COLO668 (cell line): ENCODE measurements at regions not wholly inside any gene's neighbourhood (a gene's known extent, or its start where the extent isn't known, plus 50 kb on each side); places are given as distances from the start of the nearest gene placed in this dataset.
"Not testable (repeated sequence)": the region's sequence is repeated elsewhere in the genome, so short reads cannot be mapped to it uniquely, and the experiment has no call there.

Experiments
- DNase-seq: peaks from one replicate; lab custom pipeline; 2025; ENCODE audit not compliant: unreplicated experiment; lab: John Stamatoyannopoulos, UW

DNA sequence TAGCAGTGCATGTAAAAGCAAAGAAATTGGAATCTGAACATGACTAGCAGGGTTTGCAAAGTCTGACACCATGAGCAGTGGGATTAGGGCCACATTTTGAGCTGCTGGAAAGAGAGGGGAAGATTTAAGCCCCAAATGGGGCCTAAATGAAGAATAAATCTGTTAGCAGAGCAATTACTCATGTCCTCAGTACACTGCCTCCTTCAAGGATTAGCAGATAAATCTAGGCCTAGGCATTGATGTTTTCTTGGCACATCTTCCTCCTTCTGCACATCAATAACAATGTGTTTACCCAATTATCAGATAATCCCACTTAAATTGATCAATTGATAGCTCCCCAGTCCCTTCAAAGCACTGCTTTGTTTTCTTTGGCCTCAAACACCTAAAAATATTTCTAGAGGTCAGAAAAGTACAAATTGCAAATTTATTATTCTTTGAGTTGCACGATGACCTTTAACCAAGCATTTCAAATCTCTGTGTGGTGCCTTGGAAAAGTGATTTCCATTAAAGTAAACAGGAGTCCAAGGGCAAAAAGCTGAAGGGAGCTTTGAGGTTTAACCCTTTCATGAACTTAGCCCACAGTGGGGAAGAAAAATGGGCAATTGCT is 514.7 kb upstream of the CHORDC1 start:
- DNase-seq = no peak

- no peak for DNase-seq
Observed at GRCh38 chr11:90732486-90732885, 509.6 kb upstream of the CHORDC1 start.

- no peak for DNase-seq
Observed at GRCh38 chr11:90723475-90723874, 500.6 kb upstream of the CHORDC1 start.

GRCh38 chr11:90722552-90723190 is 499.8 kb upstream of the CHORDC1 start:
- DNase-seq = no peak

DNA sequence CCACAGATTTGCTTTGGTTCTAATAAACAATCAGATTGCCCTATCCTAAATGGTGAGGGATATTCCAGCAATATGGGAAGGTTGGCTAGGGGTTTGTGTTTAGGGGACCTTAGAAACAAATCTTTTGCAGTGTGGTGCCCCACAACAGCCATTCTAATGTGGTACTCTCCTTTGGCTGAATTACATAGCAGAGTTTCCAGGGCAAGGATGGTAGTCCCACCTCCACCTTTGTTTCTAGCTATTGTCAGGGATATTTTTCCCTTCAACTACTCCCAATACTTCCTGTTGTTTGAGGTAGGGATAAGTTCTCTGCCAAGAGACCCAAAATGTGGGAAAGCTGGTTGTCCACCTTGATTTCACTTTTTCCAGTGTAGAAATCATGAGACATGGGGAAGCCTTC is 494.7 kb upstream of the CHORDC1 start:
- DNase-seq = no peak

- DNase-seq = no peak
Observed at GRCh38 chr11:90705661-90706060, 482.8 kb upstream of the CHORDC1 start.

- DNase-seq = no peak
Observed at GRCh38 chr11:90704510-90704909, 481.7 kb upstream of the CHORDC1 start.

DNA sequence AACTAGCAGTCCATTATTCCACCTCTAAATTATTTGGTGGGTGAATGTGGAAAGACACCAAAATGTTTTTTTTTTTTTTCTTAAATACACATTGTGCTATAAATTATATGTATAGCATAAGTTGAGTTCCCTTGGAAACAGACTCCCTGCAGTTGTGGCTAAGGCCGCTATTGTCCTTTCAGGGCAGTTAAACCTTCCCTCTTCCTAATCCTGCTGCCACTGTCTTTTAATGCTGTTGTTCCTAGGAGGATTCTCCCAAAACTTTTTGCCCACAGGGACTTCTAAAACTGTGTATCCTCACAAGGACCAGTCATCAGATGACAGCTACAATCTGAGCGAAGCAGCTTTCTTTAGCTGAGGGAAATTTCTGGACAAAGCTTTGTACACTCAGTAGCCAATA is 478.9 kb upstream of the CHORDC1 start:
- no peak for DNase-seq

DNA sequence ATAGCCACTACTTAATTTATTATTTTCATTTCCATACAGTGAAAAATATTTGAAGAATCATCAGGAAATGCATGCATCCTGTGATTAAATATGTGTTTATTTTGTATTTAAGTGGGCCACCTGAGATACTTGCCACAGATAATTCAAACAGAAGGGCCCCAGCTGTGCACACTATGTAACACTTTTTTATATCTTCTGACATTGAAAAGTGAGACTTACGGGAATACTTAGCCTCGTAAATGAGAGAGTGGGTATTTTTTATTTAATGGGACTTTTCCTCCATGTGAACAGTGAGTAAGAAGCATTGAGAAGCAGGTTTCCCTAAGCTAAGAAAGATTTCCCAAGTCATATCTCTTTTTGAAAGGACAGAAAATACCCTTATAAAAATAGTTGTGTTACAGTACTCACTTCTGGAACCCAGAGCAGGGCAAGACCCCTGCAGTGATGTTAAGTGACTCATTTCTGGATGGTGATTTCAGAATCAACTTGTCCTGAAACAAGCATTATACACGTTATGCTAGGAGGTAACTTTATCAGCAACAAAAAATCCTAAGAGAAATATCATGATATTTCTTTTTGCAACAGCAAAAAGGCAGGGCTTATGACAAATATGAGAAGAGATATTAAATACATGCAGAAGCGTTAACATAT is 478.1 kb upstream of the CHORDC1 start:
- DNase-seq = no peak

DNA sequence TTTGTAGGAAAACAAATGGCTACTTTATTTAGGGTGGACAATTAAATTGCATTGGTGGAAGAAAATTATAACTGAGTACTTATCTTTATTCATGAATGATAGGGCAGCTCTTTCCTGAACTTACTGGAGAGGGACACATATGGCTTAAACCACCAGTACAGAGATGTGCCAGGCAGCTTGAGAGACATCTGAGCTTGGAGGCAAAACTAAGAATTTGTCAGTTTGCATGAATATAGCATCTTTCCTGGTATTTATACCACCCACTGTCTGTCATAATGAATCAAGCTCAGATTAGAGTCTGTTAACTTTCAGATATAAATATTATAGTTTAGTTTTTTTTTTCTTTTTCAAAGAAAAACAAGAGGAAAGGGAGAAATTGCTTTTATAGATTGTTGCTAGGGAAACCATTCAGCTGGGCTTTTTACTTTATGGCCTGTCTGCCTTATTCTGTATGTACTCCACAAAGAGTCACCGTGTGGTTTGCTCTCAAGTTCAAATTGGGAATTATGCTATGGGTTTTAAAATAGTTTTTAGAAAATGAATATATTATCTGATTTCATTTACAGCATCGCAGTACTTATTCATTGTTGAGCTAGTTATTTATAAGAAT is 477.0 kb upstream of the CHORDC1 start:
- no peak for DNase-seq

GRCh38 chr11:90698238-90698637 is 475.4 kb upstream of the CHORDC1 start:
- no peak for DNase-seq

- DNase-seq = not testable (repeated sequence)
Observed at GRCh38 chr11:90675496-90675895, 452.6 kb upstream of the CHORDC1 start.

GRCh38 chr11:90669094-90669493 is 446.2 kb upstream of the CHORDC1 start:
- no peak for DNase-seq

DNA sequence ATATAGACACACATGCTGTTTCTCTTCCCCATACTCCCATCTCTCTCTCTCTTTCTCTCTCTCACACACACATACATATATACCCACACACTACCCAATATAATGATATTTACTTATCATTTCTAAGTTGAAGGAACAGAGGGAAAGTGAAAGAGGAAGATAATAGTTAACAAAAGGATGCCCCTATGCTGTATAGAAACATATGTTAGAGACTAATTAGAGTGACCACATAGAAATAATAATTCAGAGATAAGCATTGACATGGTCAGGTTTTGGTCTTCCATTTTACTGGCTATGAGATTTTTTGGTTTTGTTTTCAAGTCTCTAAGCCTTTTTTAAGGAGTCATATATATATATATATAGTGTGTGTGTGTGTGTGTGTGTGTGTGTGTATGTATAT is 445.7 kb upstream of the CHORDC1 start:
- no peak for DNase-seq

GRCh38 chr11:90661233-90661632 is 438.4 kb upstream of the CHORDC1 start:
- DNase-seq = no peak

DNA sequence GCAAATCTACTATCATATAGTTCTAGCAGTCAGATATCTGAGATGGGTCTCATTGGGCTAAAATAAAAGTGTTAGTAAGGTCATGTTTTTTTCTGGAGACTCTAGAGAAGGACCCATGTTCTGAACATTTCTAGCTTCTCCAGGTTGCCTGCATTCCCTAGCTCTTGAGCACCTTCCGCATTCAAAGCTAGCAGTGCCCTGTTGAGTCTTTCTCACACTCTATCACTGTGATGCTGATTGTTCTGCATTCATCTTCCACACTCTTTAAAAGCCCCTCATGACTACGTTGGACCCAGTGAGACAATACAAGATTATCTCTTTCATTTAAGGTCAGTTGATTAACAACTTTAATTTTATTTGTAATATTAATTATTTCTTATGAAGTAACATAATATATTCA is 433.3 kb upstream of the CHORDC1 start:
- no peak for DNase-seq

GRCh38 chr11:90650153-90650552 is 427.3 kb upstream of the CHORDC1 start:
- DNase-seq = no peak

DNA sequence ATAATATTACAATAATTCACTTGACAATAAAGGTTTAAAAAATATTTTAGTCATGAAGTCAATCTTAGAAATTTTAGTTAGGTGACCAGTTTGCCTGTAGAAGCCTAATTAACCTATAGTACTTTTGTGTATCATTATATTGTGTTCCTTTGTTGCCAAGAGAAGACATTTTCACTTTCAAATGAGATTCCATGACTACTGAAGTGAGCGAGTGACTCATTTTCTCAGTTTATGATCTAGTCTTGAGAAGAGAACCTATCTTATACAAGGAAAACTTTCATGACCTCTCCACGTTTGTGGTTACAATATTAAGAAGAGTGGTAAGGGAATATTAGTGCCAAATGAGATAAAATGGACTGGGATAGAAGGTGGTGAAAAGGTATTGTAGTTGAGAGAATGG is 423.9 kb upstream of the CHORDC1 start:
- no peak for DNase-seq

- no peak for DNase-seq
Observed at GRCh38 chr11:90646266-90646665, 423.4 kb upstream of the CHORDC1 start.

DNA sequence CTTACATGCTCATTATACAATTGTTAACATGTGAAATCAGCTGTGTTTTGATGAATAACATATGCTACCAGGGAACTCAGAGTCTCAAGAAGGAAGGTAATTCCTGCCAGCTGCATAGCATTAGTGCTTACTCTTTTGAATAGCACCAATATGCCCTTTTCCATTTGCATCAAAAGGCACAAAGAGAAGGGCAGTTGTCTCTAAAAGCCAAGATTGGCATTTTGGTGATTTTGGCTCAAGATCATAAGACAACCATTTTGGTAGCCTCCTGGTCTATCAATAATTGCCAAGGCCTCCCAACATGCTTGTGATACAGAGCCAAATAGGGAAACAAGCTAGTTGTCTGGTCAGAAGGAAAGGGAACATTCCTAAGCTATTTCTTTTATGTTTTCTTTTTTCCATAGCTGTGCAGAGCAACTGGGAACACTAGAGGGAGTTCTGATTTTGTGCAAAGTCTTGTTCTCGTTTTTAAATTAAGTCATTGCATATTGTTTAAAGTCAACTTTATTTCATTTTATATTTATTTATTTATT is 416.7 kb upstream of the CHORDC1 start:
- DNase-seq = no peak

GRCh38 chr11:90635886-90636285 is 413.0 kb upstream of the CHORDC1 start:
- DNase-seq = no peak

GRCh38 chr11:90635151-90635550 is 412.3 kb upstream of the CHORDC1 start:
- no peak for DNase-seq
